ENCODE measurements at regions not wholly inside any gene's neighbourhood (a gene's known extent, or its start where the extent isn't known, plus 50 kb on each side); places are given as distances from the start of the nearest gene placed in this dataset.

DNA sequence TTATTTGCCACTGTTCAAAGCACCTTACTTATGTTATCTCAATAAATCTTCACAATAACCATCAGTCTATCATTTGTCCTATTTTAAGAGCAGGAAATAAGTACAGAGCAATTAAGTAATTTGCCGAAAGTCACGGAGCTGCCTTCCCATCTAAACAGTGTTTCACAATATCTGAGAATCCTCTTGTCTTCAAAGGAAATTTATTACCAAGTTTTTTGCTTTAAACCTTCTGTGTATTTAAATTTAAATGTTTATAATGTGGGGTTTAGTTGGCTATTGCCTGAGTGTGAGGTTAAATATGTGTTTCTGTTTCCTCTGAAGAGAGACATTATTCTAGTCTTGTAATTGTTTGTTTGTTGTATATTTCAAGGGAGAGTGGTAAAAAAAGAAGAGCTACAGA lies 633.1 kb downstream of the EFNB2 start:
- intact Hi-C loops (cut with micrococcal nuclease): no loop called here

DNA sequence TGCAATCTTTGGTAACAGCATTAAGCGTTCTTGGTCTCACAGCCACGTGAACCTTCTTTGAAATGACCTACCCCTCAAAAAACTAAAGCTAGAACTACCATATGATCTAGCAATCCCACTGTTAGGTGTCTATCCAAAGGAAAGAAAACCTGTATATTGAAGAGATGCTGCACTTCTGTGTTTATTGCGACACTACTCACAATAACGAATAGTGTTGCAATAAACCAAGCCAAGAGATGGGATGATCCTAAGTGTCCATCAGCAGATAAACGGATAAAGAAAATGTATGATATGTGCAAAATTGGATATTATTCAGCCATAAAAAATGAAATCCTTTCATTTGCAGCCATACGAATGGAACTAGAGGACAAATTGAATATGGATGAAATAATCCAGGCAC lies 637.9 kb downstream of the EFNB2 start:
- H3K27me3 ChIP-seq (ENCODE audit: low read depth): no peaks in the 10 kb centered on the region
- no peaks in the 10 kb centered on the region for H3K4me1 ChIP-seq
- no peak for DNase-seq
- intact Hi-C loops (cut with micrococcal nuclease): no loop called here
- no peak overlapping the region for H3K27ac ChIP-seq (replicated peaks)
- no peak overlapping the region for H3K4me3 ChIP-seq
- no peaks in the 10 kb centered on the region for H3K36me3 ChIP-seq
- H3K9me3 ChIP-seq (replicated peaks): no peaks in the 10 kb centered on the region
- TF ChIP-seq, protein P1, sequence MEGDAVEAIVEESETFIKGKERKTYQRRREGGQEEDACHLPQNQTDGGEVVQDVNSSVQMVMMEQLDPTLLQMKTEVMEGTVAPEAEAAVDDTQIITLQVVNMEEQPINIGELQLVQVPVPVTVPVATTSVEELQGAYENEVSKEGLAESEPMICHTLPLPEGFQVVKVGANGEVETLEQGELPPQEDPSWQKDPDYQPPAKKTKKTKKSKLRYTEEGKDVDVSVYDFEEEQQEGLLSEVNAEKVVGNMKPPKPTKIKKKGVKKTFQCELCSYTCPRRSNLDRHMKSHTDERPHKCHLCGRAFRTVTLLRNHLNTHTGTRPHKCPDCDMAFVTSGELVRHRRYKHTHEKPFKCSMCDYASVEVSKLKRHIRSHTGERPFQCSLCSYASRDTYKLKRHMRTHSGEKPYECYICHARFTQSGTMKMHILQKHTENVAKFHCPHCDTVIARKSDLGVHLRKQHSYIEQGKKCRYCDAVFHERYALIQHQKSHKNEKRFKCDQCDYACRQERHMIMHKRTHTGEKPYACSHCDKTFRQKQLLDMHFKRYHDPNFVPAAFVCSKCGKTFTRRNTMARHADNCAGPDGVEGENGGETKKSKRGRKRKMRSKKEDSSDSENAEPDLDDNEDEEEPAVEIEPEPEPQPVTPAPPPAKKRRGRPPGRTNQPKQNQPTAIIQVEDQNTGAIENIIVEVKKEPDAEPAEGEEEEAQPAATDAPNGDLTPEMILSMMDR (IDR thresholded peaks at IDR 0.05; ENCODE audit: borderline replicate concordance): no peak

More for the DNA sequence above, 633.1 kb downstream of the EFNB2 start:
- Histone ChIP-seq H3K27me3 (ENCODE audit: low read depth) (no peaks in the 10 kb centered on the region), H3K9me3 (replicated peaks) (no peaks in the 10 kb centered on the region), H3K4me3 (no peak overlapping the region), H3K27ac (replicated peaks) (no peak overlapping the region), H3K4me1 (no peaks in the 10 kb centered on the region), H3K36me3 (no peaks in the 10 kb centered on the region)
- no peak for DNase-seq
- TF ChIP-seq, protein P1 (IDR thresholded peaks at IDR 0.05; ENCODE audit: borderline replicate concordance): no peak

- DNase-seq: no peak
- no peak overlapping the region for H3K27ac ChIP-seq (replicated peaks)
- TF ChIP-seq, protein P1 (IDR thresholded peaks at IDR 0.05; ENCODE audit: borderline replicate concordance): no peak
- H3K27me3 ChIP-seq (ENCODE audit: low read depth): no peaks in the 10 kb centered on the region
- intact Hi-C loops (cut with micrococcal nuclease): no loop called here
- H3K36me3 ChIP-seq: no peaks in the 10 kb centered on the region
- H3K4me3 ChIP-seq: no peak overlapping the region
- H3K9me3 ChIP-seq (replicated peaks): no peaks in the 10 kb centered on the region
- H3K4me1 ChIP-seq: no peaks in the 10 kb centered on the region
Measured at GRCh38 chr13:105894697-105895096, 640.8 kb downstream of the EFNB2 start.

DNA sequence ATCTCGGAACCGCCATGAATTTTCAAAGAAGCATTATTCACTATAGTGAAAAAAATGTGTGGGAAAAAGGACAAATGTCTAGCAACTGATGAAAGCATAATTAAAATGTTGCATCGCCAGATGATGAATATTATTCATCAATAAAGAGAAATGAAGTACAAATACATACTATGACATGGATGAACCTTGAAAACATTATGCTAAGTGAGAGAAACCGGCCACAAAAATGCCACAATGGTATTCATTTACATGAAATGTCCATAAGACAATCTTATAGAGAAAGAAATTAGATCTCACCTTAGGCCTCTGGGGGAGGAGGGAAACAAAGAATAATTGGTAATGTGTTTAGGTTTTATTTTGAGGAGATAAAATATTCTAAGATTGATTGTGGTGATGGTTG lies 645.0 kb downstream of the EFNB2 start:
- DNase-seq: no peak
- H3K9me3 ChIP-seq (replicated peaks): peaks cover 4% of the 10 kb centered on the region
- H3K27ac ChIP-seq (replicated peaks): no peak overlapping the region
- H3K4me3 ChIP-seq: no peak overlapping the region
- no peaks in the 10 kb centered on the region for H3K36me3 ChIP-seq
- no peaks in the 10 kb centered on the region for H3K4me1 ChIP-seq
- H3K27me3 ChIP-seq (ENCODE audit: low read depth): no peaks in the 10 kb centered on the region
- intact Hi-C loops (cut with micrococcal nuclease): no loop called here
- TF ChIP-seq, protein P1 (IDR thresholded peaks at IDR 0.05; ENCODE audit: borderline replicate concordance): no peak

DNA sequence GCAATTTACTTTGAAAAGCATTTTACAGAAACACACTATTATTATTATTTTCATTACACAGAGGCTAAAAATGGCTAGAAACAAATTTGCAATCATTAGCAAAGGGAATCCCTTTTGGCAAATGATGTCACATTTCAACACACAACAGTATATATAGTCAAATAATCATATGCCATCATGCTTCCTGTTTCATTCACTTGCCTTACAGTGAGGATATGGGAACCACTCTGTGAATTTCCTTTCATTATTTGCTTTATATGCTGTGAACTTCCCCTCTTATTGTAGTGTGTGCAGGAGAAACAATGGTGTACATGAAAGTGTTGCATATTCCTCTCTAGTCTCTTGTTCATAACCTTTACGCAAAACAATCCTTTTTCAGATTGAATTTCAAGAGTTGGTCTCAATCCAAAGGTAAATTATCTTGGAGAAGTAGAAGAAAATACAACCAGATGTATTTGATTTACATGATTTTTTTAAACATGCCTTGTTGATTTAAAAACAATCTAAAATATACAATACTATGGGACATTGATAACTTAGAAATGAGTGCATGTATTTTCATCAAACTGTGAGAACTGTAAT lies 657.3 kb downstream of the EFNB2 start:
- no peak for DNase-seq
- H3K27ac ChIP-seq (replicated peaks): no peak overlapping the region
- no peak overlapping the region for H3K4me3 ChIP-seq
- no peaks in the 10 kb centered on the region for H3K4me1 ChIP-seq
- TF ChIP-seq, protein P1 (IDR thresholded peaks at IDR 0.05; ENCODE audit: borderline replicate concordance): no peak
- no peaks in the 10 kb centered on the region for H3K27me3 ChIP-seq (ENCODE audit: low read depth)
- intact Hi-C loops (cut with micrococcal nuclease): no loop called here
- H3K36me3 ChIP-seq: no peaks in the 10 kb centered on the region
- H3K9me3 ChIP-seq (replicated peaks): no peaks in the 10 kb centered on the region
